Sigmoid colon (tissue), 6 donors: ENCODE measurements at regions not wholly inside any gene's neighbourhood (a gene's known extent, or its start where the extent isn't known, plus 50 kb on each side); places are given as distances from the start of the nearest gene placed in this dataset.

Experiments used
- DNase-seq: peaks from one replicate; pipeline ENCODE4 v3.0.0-alpha.2; 2019
- H3K27ac ChIP-seq, 4 donors: fragments of 200-600 bp; sonication (generic); one replicate each; pipeline ENCODE4 v1.5.1; 2016 to 2019; ENCODE audit warnings: mild to moderate bottlenecking in 1 of 4
- H3K27me3 ChIP-seq, 3 donors: fragments of 200-600 bp; sonication (generic); one replicate each; pipeline ENCODE4 v1.5.1; 2019; ENCODE audit warnings: mild to moderate bottlenecking in 1 of 3
- H3K36me3 ChIP-seq, 4 donors: fragments of 200-600 bp; sonication (generic); one replicate each; pipeline ENCODE4 v1.5.1; 2016 to 2019
- H3K4me1 ChIP-seq, 4 donors: fragments of 200-600 bp; sonication (generic); one replicate each; pipeline ENCODE4 v1.5.1; 2017 to 2019
- H3K4me3 ChIP-seq, 4 donors: fragments of 200-600 bp; sonication (generic); one replicate each; pipeline ENCODE4 v1.5.1; 2017 to 2019; ENCODE audit warnings: mild to moderate bottlenecking in 2 of 4, moderate library complexity in 1 of 4
- H3K9me3 ChIP-seq, 4 donors: fragments of 200-600 bp in 3 of 4; sonication (generic) in 3 of 4; one replicate each; pipeline versions ENCODE4 v1.5.1 to v1.6.1; 2013 to 2019
- EP300 ChIP-seq, 4 donors: sonication (generic); formaldehyde crosslinking; IDR thresholded peaks; one replicate each; pipeline ENCODE4 v1.6.1; 2017; ENCODE audit warnings: antibody characterized with exemption in 4 of 4
- POLR2A ChIP-seq, 2 donors: fragments of 450-650 bp; IDR thresholded peaks; one replicate each; pipeline ENCODE4 v1.6.1; 2016; ENCODE audit warnings: antibody characterized with exemption in 2 of 2, mild to moderate bottlenecking in 2 of 2, moderate library complexity in 2 of 2
- POLR2AphosphoS5 ChIP-seq, 4 donors: sonication (generic); formaldehyde crosslinking; IDR thresholded peaks; one replicate each; pipeline ENCODE4 v1.6.1; 2017; ENCODE audit warnings: antibody characterized with exemption in 4 of 4
- WGBS, 2 donors: extraction: QIAGEN DNeasy Blood & Tissue Kit; methylation state at CpG; one replicate each; pipeline ENCODE4 v1.1.7; 2013; 5-methylcytosine and 5-hydroxymethylcytosine counted together
- intact Hi-C: fragments of 100-400 bp; cut with DNase I; formaldehyde crosslinking; loops from one replicate; pipeline ENCODE4 v1.15.1; 2023
- TF ChIP-seq, protein P1 (sequence below), 4 experiments: fragments of 450-650 bp in 3 of 4; fragments of 200-600 bp in 1 of 4; IDR thresholded peaks; one replicate each; pipeline ENCODE4 v1.5.1; 2016 to 2019; ENCODE audit warnings: antibody characterized with exemption in 4 of 4, mild to moderate bottlenecking in 3 of 4, moderate library complexity in 2 of 4
- donor health status: healthy with polysubstance abuse.
- donor health status: healthy.

DNA sequence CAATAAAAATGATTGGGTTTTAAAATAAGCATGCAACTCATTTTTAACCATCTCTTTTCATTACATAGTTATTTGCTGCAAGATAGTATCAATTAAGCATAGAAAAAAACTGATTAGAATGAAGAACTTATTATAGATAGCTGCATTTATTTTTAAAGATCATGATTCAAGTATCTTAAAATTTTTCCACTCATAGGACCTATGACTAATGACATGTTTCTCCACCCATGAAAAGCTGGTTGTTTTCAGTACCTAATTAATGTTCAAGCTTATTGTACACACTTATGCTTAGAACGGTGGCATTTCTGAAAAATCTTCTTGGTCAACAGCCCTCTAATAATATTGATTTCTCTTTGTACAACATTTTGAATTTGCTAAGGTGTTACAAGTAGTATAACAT lies 193.5 kb upstream of the PITX2 start:
- Histone ChIP-seq H3K4me1 (no peaks in the 10 kb centered on the region), H3K4me3 (no peak overlapping the region), H3K27ac (no peak overlapping the region), H3K27me3 (no peaks in the 10 kb centered on the region), H3K36me3 (no peaks in the 10 kb centered on the region), H3K9me3 (no peaks in the 10 kb centered on the region)
- intact Hi-C loops: no loop called here
- 89 to 92% methylated on average over 1 of the region's 1 CpG for WGBS, 2 donors
- no peak for DNase-seq
- TF ChIP-seq POLR2A (IDR thresholded peaks at IDR 0.05) (no peak), POLR2AphosphoS5 (IDR thresholded peaks at IDR 0.05) (no peak), EP300 (IDR thresholded peaks at IDR 0.05) (no peak)
- TF ChIP-seq, protein P1, sequence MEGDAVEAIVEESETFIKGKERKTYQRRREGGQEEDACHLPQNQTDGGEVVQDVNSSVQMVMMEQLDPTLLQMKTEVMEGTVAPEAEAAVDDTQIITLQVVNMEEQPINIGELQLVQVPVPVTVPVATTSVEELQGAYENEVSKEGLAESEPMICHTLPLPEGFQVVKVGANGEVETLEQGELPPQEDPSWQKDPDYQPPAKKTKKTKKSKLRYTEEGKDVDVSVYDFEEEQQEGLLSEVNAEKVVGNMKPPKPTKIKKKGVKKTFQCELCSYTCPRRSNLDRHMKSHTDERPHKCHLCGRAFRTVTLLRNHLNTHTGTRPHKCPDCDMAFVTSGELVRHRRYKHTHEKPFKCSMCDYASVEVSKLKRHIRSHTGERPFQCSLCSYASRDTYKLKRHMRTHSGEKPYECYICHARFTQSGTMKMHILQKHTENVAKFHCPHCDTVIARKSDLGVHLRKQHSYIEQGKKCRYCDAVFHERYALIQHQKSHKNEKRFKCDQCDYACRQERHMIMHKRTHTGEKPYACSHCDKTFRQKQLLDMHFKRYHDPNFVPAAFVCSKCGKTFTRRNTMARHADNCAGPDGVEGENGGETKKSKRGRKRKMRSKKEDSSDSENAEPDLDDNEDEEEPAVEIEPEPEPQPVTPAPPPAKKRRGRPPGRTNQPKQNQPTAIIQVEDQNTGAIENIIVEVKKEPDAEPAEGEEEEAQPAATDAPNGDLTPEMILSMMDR (IDR thresholded peaks at IDR 0.05): no peak

DNA sequence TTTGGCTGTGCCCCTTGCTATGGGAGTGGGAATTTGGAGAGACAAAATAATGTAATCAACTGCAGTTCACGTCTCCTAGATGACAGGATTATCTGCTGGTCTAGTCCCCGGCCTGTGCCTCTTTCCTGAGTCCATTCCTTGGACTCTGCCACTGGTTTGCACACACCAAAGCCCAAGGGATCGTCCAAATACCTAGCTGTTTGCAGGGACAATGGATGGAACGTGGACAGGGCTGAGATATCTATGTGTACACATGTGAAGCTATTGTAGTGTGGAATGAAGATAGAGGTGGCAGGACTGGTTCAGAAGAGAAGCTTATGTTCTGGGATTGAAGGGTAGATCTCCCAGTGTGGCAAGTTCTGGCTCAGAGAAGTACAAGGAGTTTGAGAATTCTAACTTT lies 198.3 kb upstream of the PITX2 start:
- H3K4me3 ChIP-seq: no peak overlapping the region
- DNase-seq: no peak
- intact Hi-C loops: no loop called here

DNA sequence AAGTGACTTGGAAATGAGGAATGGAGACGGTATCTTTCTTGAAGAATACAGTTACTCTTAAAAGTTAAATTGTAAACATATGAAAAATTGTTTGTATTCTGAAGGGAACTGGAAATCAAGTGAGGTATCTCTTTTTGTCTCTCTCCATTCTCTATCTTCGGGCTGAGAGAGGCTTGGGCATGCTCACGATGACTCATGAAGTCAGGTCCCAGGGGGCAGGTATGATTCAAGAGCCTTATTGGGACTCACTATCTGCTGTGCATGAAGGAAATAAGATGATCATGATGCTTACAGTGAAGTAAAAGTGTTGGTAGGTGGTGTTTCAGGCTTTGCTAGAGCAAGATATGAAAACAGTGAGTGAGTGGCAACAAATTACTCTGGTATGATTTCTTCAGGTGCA lies 200.4 kb upstream of the PITX2 start:
- no peaks in the 10 kb centered on the region for H3K36me3 ChIP-seq
- H3K9me3 ChIP-seq: no peaks in the 10 kb centered on the region
- DNase-seq: no peak
- no peaks in the 10 kb centered on the region for H3K4me1 ChIP-seq
- intact Hi-C loops: no loop called here
- H3K27ac ChIP-seq: no peak overlapping the region
- no peak for TF ChIP-seq POLR2A (IDR thresholded peaks at IDR 0.05)
- TF ChIP-seq EP300 (IDR thresholded peaks at IDR 0.05): no peak
- no peak for TF ChIP-seq POLR2AphosphoS5 (IDR thresholded peaks at IDR 0.05)
- TF ChIP-seq, protein P1 (IDR thresholded peaks at IDR 0.05): no peak
- H3K4me3 ChIP-seq: no peak overlapping the region
- no peaks in the 10 kb centered on the region for H3K27me3 ChIP-seq
- WGBS, 2 donors: 91 to 92% methylated on average over 3 of the region's 3 CpGs

More for the DNA sequence above, 198.3 kb upstream of the PITX2 start:
- no peaks in the 10 kb centered on the region for H3K4me1 ChIP-seq
- WGBS, 2 donors: 79 to 92% methylated on average over 4 of the region's 4 CpGs
- H3K27ac ChIP-seq: no peak overlapping the region
- TF ChIP-seq, protein P1 (IDR thresholded peaks at IDR 0.05): no peak
- TF ChIP-seq POLR2AphosphoS5 (IDR thresholded peaks at IDR 0.05): no peak
- TF ChIP-seq EP300 (IDR thresholded peaks at IDR 0.05): no peak
- TF ChIP-seq POLR2A (IDR thresholded peaks at IDR 0.05): no peak
- no peaks in the 10 kb centered on the region for H3K36me3 ChIP-seq
- no peaks in the 10 kb centered on the region for H3K9me3 ChIP-seq
- H3K27me3 ChIP-seq: no peaks in the 10 kb centered on the region

DNA sequence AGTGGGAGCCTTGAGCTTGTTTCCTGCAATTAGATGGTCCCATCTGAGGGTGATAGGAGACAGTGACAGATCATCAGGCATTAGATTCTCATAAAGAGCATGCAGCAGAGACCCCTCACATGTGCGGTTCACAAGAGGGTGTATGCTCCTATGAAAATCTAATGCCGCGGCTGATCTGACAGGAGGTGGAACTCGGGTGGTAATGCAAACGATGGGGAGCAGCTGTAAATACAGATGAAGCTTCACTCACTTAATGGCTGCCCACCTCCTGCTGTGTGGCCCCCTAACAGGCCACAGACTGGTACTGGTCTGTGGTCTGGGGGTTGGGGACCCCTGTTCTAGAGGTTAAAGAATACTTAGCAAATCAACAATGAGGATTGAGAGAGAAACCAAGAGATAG lies 201.5 kb upstream of the PITX2 start:
- no peak for TF ChIP-seq EP300 (IDR thresholded peaks at IDR 0.05)
- TF ChIP-seq, protein P1 (IDR thresholded peaks at IDR 0.05): no peak
- TF ChIP-seq POLR2AphosphoS5 (IDR thresholded peaks at IDR 0.05): no peak
- no peak for TF ChIP-seq POLR2A (IDR thresholded peaks at IDR 0.05)
- Histone ChIP-seq H3K36me3 (no peaks in the 10 kb centered on the region), H3K4me1 (no peaks in the 10 kb centered on the region), H3K27me3 (no peaks in the 10 kb centered on the region), H3K27ac (no peak overlapping the region), H3K9me3 (no peaks in the 10 kb centered on the region), H3K4me3 (no peak overlapping the region)
- intact Hi-C loops: no loop called here
- WGBS, 2 donors: 95% methylated on average over 5 of the region's 5 CpGs
- DNase-seq: no peak

DNA sequence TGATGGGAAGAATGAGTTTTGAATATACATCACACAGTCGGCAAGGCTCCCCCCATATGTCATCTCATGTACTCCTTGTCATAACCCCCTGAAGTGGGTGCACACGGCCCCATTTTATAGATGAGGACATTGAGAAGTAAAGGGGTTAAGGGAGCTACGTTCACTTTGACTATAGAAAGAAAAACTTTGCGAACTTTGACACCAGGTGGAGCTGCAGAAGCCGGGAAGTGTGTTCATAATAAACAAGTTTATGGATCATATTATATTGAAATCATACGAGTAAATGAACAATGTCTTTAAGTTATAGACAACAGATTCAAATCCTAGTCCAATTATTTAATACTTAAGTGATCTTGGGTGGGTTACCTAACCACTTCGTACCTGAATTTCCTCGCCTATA lies 203.8 kb upstream of the PITX2 start:
- whole genome bisulfite sequencing, 2 donors: 26 to 67% methylated on average over 8 of the region's 8 CpGs
- Histone ChIP-seq H3K27me3 (no peaks in the 10 kb centered on the region), H3K27ac (no peak overlapping the region), H3K4me1 (no peaks in the 10 kb centered on the region), H3K9me3 (no peaks in the 10 kb centered on the region), H3K4me3 (no peak overlapping the region), H3K36me3 (no peaks in the 10 kb centered on the region)
- no peak for DNase-seq
- no peak for TF ChIP-seq POLR2AphosphoS5 (IDR thresholded peaks at IDR 0.05)
- TF ChIP-seq EP300 (IDR thresholded peaks at IDR 0.05): no peak
- TF ChIP-seq POLR2A (IDR thresholded peaks at IDR 0.05): no peak
- TF ChIP-seq, protein P1 (IDR thresholded peaks at IDR 0.05): no peak
- intact Hi-C loops: no loop called here
